Psoas muscle (tissue), 7 donors: ENCODE measurements at regions not wholly inside any gene's neighbourhood (a gene's known extent, or its start where the extent isn't known, plus 50 kb on each side); places are given as distances from the start of the nearest gene placed in this dataset.

Experiments used
- ATAC-seq, 4 donors: fragments of 200-7000 bp; cut with Tn5 transposase; one replicate each; pipeline ENCODE4 v1.9.1; 2020; ENCODE audit warnings: moderate library complexity in 3 of 4, mild to moderate bottlenecking in 2 of 4
- DNase-seq, 2 donors: peaks; one replicate each; pipeline ENCODE4 v3.0.0-alpha.2; 2020
- H3K27ac ChIP-seq: fragments of 200-600 bp; one replicate; pipeline ENCODE4 v1.8.0; 2022
- H3K27me3 ChIP-seq, 3 donors: fragments of 200-600 bp in 1 of 3; one replicate each; pipeline versions ENCODE4 v1.6.1 to v1.8.0; 2013 to 2022; ENCODE audit warnings: low read length in 2 of 3, mild to moderate bottlenecking in 2 of 3, moderate library complexity in 1 of 3; ENCODE audit not compliant: insufficient read depth in 3 of 3
- H3K36me3 ChIP-seq, 2 donors: fragments of 200-600 bp in 1 of 2; one replicate each; pipeline versions ENCODE4 v1.6.1 to v1.8.0; 2013 to 2022; ENCODE audit warnings: low read depth in 1 of 2, mild to moderate bottlenecking in 1 of 2, moderate library complexity in 1 of 2; ENCODE audit not compliant: insufficient read depth in 1 of 2
- H3K4me1 ChIP-seq: fragments of 200-600 bp; one replicate; pipeline ENCODE4 v1.8.0; 2022
- H3K4me3 ChIP-seq: fragments of 200-600 bp; one replicate; pipeline ENCODE4 v1.8.0; 2022; ENCODE audit warnings: mild to moderate bottlenecking
- H3K9me3 ChIP-seq: fragments of 200-600 bp; one replicate; pipeline ENCODE4 v1.8.0; 2022
- CTCF ChIP-seq: fragments of 200-600 bp; IDR thresholded peaks from one replicate; pipeline ENCODE4 v1.8.0; 2022; ENCODE audit warnings: antibody characterized with exemption
- WGBS, 3 donors: extraction: QIAGEN DNeasy Blood & Tissue Kit; methylation state at CpG; one replicate each; pipeline versions ENCODE4 v1.1.6 to v1.1.7; 2013; 5-methylcytosine and 5-hydroxymethylcytosine counted together
- intact Hi-C, 2 donors: fragments of 100-400 bp; cut with DNase I; formaldehyde crosslinking; loops; one replicate each; pipeline versions ENCODE4 v1.11.0 to v1.14.2; 2022
- donor health status: healthy with polysubstance abuse.
- donor health status: DM: no; HTN: no; CAD: no; lungs with moderate emphysema.
- donor health status: Bipolar disorder and iron deficiency.
- donor health status: healthy.
- donor health status: DM: yes; HTN: yes; CAD: no.
- donor health status: DM: no; HTN: no; CAD: no.
- donor health status: DM: yes; HTN: yes; CAD: no.

- ATAC-seq: peak in 1 of 4 donors; percentile 36
- H3K4me1 ChIP-seq: peaks cover 3% of the 10 kb centered on the region
- DNase-seq: no peak
- intact Hi-C loops: no loop called here
- H3K9me3 ChIP-seq: no peaks in the 10 kb centered on the region
- WGBS, 3 donors: 38 to 51% (median 49%) methylated on average over 4 of the region's 4 CpGs
- TF ChIP-seq CTCF: no peak
- no peak overlapping the region for H3K27ac ChIP-seq
- no peaks in the 10 kb centered on the region for H3K36me3 ChIP-seq
- H3K27me3 ChIP-seq: no peaks in the 10 kb centered on the region
- no peak overlapping the region for H3K4me3 ChIP-seq
Observed at GRCh38 chr2:204012072-204012653, 75.6 kb downstream of the ICOS start.

DNA sequence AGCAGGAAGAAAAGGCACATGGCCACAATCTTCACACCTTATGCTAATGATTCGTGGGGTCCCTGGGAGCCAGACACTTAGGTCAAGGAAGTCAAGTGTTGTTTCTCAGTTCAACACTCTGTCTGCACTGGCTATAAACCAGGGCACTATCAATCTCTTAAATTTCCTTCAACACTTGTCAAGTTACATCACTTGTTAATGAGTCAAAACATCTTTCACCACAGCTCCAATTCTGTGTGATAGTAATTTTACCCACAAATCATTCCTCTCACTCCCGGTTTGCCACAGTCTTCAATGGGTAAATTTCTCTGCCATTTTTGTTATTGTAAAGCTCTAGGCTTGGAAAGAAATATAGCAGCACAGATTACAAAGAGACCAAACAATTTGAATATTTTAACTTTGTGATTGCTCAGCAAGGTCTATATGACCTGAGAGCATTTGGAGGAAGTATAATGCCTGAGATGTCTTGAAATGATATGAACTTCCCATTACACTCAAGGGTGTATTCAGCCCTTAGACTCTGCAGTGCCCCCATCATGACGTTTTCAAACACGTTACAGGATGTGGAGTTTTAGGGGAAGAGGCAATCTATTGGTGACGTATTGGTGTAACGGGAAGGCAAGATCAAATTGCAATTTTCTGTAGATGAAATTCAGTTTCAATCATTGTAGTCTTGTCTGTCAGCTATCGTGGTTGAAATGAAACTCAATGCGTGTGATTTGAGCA lies 78.7 kb downstream of the ICOS start:
- Histone ChIP-seq H3K4me3 (no peak overlapping the region), H3K27ac (no peak overlapping the region), H3K36me3 (no peaks in the 10 kb centered on the region), H3K9me3 (no peaks in the 10 kb centered on the region), H3K27me3 (no peaks in the 10 kb centered on the region), H3K4me1 (peaks cover 3% of the 10 kb centered on the region)
- no peak for ATAC-seq
- no peak for DNase-seq
- intact Hi-C loops: no loop called here
- WGBS, 3 donors: 76 to 78% (median 77%) methylated on average over 8 of the region's 8 CpGs
- no peak for TF ChIP-seq CTCF

DNA sequence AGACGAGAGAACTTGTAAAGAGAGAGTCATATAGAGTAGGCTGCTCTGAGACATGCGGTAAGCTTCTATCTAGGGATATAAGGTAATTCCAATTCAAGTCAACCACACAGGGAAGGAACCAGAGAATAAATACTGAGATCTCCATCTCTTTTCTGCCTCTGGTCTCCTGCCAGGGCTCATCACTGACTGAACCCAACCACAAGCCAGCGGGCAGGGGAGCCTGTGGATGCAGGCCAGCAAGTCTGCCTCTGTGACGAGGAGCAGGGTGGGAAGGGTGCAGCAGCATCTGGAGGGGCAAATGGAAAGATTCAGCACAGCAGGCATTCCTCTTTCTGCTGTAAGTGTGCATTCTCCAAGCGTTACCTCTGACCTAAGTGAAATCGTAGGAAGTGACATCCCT lies 82.2 kb downstream of the ICOS start:
- Histone ChIP-seq H3K27ac (no peak overlapping the region), H3K4me3 (no peak overlapping the region), H3K4me1 (peaks cover 13% of the 10 kb centered on the region), H3K27me3 (no peaks in the 10 kb centered on the region), H3K9me3 (no peaks in the 10 kb centered on the region), H3K36me3 (no peaks in the 10 kb centered on the region)
- no peak for DNase-seq
- TF ChIP-seq CTCF: no peak
- intact Hi-C loops: no loop called here
- WGBS, 3 donors: 72 to 78% (median 77%) methylated on average over 6 of the region's 6 CpGs
- ATAC-seq: no peak

DNA sequence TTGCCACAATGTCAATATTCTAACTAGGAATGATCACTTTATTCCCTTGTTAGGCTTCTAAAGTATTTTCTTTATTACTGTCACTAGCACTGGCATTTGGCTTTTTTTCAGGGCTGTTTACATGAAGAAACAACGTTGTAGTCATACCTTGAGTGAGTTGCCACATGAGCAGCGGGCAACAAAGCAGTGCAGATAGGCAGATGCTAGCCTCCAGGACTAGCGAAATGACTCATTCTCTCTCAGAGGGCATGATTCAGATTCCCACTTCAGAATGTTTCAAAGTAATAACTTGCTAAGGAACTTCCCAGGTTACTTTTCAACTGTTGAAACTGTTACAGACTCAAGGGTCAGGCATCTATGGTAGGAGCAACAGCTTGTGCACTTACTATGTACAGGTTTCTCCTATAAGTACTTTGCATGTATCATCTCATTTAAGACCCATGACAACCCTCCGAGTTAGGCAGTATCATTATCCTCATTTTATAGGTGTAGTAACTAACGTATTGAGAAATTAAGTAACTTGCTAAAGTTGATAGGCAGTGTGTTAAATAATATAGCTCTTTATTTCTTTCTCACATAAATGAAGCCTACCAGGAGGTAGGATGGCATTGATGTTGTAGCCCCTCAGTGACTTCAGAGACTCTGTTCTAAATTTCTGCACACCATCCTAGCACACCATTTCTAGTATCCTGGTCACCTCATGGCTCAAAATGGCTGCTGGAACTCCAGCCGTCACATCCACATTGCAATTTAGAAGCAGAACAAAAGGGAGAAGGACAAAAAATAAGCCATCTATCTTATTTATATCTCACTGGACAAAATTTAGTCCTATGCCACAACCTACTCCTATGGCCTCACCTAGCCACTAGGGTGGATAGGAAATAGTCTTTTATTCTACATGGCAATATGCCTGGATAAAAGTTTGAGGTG lies 83.3 kb downstream of the ICOS start:
- TF ChIP-seq CTCF: no peak
- DNase-seq (no peak), ATAC-seq (no peak)
- H3K4me3 ChIP-seq: no peak overlapping the region
- H3K27me3 ChIP-seq: no peaks in the 10 kb centered on the region
- no peak overlapping the region for H3K27ac ChIP-seq
- peaks cover 13% of the 10 kb centered on the region for H3K4me1 ChIP-seq
- 89 to 92% (median 91%) methylated on average over 6 of the region's 6 CpGs for WGBS, 3 donors
- intact Hi-C loops: no loop called here
- H3K36me3 ChIP-seq: no peaks in the 10 kb centered on the region
- H3K9me3 ChIP-seq: no peaks in the 10 kb centered on the region
